GM18517 (cell line): ENCODE measurements at regions not wholly inside any gene's neighbourhood (a gene's known extent, or its start where the extent isn't known, plus 50 kb on each side); places are given as distances from the start of the nearest gene placed in this dataset.
"Not testable (repeated sequence)": the region's sequence is repeated elsewhere in the genome, so short reads cannot be mapped to it uniquely, and the experiment has no call there.

Source experiments
- ATAC-seq: cut with Tn5 transposase; IDR thresholded peaks from one replicate; pipeline ENCODE4 v1.9.1; 2021; ENCODE audit warnings: mild to moderate bottlenecking, moderate library complexity; ENCODE audit not compliant: unreplicated experiment

DNA sequence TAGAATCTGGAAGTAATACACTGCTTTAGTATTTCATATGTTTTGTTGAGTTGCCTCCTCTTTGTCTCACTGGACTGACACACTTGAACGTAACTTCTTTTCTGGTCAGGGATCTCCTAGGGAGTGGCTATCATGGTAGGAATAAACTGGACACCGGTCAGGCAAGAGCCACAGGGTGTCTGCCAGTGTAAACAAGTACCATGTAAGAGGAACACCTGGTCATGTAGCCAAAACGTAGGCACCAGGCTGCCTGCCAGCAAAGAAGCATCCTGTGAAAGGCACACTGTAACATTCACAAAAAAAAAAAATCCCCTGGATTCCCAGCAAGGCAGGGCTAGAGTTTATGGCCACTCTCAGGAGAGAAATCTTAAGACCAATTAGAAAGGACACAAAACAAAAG, 372.8 kb upstream of the RND3 start:
- ATAC-seq, result no peak

DNA sequence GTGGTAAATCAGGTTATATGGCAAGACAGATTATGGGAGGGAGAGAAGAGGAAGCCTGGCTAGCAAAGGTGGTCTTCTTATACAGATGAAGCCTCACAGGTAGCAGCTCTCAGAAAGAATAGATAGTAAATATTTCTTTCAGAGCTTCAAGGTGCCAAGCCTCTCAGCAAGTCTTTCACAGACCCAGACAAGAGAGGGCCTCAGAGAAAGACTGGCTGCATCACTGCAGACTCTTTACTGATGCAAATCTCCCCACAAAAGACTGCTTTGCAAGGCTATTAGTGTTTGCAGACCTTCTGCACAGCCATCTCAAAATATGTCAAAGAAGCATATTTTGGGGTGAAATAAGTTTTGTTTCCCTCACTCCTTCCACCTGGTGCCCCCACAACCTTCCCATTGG, 372.4 kb upstream of the RND3 start:
- ATAC-seq, result no peak

DNA sequence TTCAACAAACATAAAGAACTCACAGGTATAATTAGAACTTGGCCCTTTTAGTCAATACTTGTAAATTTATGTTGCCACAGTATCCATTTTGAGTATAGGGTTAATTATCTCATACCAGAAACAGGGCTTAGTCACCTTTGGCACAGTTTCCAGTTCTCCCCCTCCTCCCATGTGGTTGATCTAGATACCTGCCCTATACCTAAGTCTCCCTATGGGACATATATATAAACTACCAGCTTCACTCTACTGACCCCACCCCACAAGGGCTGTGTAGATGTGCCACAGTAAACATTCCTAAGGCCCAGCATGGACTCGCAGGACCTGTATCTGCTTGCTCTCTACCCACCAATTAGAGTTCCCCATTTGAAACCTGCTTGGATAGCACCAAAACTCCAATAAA, 371.7 kb upstream of the RND3 start:
- no peak for ATAC-seq

DNA sequence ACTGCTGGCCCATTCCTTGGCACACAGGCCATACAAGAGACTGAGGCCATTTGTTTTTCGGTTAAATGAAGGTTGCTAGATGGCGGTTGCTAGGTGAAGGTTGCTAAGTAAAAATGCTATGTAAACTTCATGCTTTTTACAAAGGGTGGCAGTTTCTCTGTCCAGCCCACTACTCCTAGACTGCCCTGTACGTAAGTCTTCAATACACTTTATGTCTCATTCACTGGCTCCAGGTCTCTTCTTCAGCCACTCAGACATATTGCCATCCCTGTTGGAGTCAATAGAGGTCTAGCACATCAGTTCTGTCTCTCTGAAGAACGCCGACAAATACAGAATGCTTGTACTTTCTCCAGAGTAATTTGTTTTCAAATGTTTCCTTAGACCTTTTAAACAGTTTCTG, 370.9 kb upstream of the RND3 start:
- no peak for ATAC-seq

DNA sequence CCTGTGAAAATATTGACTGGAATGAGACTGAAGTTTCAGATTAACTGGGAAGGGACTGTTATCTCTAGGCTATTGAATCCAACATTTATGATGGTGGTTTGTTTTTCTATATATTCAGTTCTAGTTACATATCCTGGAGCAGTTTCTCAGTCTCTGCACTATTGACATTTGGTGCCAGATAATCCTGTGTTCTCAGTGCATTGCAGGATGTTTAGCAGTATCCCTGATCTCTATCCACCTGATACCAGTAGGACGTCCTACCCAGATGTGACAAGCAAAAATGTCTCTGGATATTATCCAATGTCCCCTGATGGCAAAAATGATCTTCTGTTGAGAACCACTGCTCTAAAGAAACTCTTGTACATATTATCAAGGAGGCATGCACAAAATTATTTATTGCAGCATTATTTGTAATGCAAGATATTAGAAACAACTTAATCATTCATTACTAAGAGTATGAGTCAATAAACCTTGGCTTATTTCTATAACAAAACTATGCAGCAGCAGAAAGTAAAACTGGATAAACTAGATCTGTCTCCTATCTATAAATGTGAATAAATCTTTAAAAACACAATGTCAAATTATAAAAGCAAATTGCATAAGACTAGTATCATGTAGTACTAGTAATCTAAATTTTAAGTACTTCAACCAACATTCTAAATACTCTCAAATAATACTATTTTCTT, 369.3 kb upstream of the RND3 start:
- no peak for ATAC-seq

DNA sequence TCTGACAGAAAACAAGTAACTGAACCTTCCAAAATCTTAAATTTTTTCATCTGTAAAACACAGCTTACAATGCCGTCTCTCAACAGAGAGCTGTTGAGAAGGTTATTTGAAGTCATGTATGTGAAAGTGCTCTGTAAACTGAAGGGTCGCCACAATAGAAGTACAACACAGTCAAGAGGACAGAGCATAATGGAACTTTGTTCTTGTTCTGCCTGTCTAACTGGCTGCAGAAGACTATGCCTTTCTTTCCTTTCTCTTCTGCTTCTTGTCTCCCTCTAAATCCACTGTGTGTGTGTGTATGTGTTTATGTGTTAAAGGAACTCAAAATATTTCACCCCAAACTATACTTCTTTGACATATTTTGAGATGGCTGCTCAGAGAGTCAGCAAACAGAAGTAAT, 365.8 kb upstream of the RND3 start:
- ATAC-seq, result no peak

DNA sequence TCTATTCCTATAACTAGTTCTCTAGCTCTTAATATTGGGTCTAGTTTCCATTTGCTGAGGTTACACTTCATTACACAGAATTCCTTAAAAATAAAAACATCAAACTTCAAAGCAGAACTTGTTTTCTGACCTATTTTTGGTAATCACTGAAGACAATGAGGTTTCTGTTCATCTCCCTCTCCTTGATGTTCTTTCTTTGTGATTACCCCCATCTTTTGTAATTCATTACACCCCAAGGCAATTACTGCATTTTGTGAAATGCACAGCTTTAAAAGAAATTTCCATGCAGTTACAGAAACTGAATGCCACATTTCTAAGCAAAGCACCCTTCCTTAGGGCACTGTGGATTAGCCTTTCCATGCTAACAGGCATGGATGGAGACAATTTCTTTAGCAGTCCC, 363.2 kb upstream of the RND3 start:
- ATAC-seq, result no peak

DNA sequence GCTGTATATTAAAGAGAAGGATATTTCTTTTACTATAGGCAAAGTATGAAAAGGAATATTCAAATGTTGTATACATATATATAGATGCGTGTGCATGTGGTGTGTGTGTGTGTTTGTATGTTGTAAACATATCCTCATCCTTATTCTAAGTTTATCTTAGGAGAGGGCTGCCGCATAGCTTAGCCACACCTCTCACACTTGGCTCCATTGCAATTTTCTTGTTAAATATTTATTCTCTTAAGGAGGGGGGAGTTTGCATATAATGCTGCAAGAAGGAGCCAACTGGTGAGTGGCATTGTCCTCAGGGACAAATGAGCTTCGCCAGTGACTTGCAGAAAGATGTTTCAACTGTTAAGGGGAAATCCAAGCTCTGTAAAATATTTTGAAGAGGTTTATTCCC, 360.1 kb upstream of the RND3 start:
- no peak for ATAC-seq

DNA sequence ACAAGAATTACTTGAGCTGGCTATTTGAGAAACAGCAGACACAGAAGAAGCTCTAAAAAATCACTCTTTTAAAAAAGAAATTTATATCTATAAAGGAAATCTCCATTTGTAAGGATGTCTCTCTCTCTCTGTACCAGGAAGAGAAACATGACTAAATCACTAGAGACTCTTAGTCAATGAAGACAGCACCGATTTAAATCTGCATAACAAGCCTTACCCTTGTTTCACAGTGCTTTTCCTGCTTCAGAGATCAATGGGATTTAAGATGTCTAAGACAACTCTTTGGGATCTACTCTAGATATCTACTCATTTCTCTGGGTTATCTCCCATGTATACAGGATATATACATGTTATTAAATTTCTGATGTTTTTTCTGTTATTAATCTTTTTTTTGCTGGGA, 359.2 kb upstream of the RND3 start:
- no peak for ATAC-seq

DNA sequence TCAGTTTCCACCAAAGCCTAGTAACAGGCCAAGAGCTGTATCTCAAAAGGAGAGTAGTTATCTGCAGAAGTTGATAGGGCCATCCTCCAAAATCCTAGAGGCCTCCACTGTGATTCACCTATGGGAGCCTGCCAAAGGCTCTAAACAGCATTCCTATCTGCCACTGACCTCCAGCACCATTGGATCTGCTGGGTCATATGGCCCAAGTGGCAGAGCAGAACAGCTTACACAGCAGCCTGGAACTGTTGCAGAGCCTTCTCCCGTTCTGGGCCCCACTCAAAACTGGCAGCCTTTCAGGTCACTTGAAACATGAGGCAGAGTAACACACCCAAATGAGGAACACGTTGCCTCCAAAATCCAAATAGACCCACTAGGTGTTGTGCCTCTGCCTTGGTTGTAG, 345.2 kb upstream of the RND3 start:
- no peak for ATAC-seq

DNA sequence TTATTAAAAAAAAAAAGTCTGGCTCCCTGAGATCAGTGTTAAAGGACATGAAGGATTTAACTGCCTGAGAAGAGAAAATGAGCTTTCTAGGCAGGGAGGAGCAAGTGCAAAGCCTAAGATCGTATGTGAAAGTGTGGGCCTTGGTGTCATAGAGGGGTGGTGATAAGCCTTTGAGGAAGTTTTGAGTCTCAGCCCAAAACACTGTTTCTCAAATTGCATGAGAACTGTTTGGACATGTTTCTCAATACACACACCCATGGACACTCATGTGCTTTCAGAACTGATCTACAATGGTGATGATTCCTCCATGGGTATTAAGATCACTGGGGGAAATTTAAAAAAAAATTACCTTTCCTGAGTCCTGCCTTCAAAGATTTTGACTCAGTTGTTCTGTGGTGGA, 336.7 kb upstream of the RND3 start:
- ATAC-seq, result no peak

DNA sequence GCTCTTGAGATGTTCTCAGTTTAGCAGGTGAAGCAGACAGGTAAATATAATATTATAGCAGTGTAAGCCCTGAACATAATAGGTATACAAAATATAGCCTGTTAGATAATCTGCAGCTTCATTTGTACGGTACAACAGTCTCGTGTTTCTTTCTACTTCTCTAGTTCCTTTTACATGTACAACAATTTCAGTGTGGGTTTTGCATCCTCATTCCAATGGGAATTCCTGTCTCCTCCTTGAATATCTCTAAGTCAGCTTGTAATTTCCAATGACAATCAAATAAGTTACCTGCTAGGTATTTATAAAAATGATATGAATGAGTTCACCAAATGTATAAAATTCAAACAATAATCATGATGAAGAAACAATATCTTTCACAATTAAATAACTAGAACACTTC, 330.0 kb upstream of the RND3 start:
- ATAC-seq, result no peak

DNA sequence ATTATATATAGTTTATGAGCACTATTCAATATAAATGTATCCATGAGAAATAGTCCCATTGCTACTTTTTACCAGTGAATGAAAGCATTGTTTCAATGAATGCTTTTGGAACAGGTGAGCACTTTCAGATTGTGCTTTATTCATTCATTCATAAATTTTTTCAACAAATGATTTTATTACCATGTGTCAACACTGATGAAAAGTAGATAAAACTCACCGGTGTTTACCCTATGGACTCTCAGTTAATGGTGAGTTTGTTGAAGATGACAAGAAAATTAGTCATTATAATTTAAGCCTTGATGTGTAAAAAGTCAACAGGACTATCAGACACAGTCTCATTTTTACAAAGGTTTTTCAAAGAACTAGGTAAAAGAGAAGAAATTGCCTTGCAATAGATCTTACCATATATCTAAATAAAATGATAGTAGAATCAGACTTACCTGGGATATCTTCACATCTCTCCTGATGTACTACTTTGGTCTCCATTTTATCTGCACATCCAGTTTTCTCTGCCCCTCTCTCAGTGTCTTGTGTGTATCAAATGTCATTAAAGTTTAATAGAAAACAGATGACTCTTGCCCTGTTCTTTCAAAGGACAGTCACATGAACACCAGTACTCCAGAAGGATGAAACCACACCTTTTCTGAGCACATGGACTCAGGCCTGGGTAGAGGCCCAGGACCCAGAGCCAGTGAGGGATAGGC, 325.3 kb upstream of the RND3 start:
- no peak for ATAC-seq

DNA sequence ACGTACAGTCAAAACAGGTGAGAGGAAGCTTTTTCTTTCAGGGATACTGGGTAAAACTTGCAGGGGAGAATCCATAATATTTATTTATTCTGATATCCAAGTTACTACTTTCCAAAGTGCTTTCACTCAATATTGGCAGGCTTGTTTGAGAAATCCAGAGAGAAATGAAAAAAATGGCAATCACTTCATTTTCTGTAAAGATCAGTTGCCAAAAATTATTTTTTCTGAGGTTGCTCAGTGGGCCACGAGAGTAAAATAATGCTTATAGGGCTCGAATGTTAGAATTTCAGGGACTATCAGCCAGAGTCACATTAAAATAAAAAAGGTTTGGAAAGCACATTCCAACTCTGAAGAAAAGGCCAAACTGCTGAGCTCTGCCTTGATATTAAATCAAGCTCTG, 324.6 kb upstream of the RND3 start:
- no peak for ATAC-seq

DNA sequence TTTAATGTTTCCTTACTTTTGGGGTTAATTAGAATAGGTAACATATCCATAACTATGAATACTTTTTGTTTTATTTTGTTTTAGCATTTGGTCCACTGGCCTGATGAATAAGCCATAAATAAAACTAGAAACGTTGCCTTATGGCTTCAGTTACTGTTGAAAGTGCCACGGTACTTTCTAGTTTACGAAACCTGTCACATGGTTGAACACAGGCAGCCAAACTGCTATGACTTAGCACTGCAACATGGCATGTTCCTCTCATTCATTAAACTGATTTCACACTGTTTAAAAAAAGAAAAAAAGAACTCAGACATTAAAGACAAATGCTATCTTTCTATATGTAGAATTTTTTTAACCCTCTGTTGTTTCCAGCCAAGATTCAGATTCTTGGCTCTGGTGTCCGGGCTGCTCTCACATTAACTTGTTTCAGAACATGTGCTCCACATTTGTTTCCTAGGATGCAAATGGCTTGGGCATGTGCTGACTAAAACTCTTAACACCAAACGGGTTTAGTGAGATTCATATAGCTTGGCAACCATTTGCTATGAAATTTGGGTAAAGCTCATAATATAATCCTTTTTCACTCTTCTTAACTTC, 323.9 kb upstream of the RND3 start:
- no peak for ATAC-seq

DNA sequence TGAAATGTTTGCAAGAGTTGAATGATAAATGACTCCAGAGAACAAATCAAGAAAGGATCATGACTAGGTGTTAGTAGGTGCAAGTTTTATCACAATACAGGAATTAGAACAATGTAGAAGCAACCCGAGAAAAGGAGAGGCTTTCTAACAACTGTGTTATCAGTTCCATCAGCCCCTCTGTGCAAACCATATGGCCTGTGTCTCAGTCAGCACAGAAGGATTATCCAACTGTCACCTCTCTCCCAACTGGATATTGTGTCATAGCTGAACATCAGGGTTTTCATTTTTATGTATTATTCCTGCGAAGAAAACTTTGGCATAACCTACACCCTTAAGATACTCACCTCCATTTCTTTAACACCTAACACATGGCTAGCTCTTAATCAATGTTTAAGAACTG, 321.6 kb upstream of the RND3 start:
- no peak for ATAC-seq

DNA sequence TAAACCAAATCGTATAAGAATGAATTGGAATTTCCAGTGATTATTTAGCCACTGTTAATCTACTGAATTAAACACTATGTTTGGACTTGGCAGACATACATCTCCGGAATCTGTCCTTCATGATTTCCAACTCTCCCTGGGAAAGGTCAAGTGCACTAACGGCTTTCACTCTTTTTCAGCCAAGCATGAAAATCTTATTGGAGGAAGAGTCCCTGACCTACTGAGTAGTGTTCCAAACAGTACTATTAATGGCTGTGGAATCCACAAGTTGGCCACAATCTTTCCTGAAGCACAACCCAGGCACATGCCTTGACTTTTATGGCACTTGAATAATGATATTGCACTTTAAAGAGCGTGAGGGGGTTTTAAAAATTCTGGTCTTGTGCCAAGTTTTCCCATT, 318.9 kb upstream of the RND3 start:
- ATAC-seq, result no peak

DNA sequence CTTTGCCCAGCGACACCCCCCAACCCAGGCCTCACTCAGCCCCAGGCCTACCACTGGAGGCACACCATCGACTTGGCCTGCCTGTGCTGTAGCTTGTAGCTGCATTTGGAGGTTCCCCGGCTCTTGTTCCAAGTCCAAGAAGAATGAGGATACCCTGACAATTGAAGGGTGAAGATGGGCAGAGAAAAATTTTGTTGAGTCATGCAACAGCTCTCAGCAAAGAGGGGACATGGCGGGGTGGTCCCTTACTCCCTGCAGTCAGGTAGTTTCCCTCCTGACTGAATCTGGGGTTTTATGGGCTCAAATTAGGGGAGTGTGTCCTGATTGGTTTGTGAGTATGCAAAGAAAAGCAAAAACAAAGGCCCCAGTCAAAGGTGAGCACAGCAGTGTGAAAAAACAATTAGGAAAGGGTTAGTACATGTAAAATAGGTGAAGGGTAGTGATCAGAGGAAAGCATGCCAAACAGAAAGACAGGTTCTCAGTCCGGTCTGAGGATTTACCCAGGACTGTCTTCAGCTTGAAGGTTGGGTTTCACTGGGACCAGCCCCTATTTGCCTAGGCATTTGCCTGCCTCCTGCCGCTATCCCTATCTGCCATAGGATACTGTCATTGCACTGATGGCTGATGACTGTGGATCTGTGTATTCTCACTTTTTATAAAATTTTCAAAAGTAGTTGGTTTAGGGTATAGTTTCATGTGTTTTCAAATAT, 316.4 kb upstream of the RND3 start:
- ATAC-seq, result no peak

DNA sequence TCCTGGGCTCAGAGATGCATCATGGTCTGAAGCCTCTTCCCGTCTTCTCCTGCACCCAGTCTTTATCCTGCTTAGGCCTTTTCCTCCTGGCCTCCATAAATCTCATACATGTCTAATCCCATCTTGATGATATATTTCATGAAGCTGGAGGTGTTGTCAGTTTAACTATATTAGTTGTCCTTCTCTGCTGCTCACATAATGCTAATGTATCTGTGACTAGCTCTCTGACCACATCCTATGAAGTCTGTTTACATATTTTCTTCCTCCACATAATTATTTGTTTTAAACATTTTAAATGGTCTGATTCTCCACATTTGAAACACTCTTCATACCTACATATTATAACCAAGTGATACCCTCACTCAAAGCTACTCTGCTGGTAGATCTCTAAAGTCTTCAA, 315.2 kb upstream of the RND3 start:
- ATAC-seq, result no peak

DNA sequence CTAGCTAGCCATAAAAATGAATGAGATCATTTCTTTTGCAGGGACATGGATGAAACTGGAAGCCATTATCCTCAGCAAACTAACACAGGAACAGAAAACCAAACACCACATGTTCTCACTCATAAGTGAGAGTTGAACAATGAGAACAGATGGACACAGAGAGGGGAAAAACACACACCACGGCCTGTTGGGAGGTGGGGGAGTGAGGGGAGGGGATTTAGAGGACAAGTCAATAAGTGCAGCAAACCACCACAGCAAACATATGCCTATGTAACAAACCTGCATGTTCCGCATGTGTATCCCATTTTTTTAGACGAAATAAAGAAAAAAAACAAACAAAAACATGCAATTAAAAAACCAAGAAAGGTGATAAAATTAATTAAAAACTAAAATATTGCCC, 308.8 kb upstream of the RND3 start:
- ATAC-seq, result not testable (repeated sequence)

DNA sequence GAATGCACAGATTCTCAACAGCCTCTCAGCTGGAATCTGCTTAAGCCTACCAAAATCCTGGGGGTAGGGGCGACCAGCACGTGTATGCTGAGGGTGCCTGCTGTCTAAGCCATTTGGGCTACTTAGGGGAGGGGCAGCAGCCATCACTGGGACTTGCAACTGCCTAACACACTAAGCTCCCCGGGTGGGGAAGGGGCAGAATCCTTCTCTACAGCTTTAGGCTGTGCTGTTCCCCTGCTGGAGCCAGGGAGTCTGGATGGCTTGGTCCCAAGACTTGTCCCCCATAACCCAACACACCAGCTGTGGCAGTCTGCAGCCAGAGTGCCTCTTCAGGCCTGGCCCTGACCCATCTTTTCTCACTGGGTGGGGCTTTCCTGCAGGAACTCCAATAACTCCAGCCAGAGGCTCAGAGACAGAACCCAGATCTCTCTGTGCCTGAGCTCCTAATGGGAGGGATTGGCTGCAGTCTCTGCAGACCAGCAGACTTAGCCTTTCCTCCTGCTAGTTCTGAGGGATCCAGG, 305.4 kb upstream of the RND3 start:
- ATAC-seq, result no peak

DNA sequence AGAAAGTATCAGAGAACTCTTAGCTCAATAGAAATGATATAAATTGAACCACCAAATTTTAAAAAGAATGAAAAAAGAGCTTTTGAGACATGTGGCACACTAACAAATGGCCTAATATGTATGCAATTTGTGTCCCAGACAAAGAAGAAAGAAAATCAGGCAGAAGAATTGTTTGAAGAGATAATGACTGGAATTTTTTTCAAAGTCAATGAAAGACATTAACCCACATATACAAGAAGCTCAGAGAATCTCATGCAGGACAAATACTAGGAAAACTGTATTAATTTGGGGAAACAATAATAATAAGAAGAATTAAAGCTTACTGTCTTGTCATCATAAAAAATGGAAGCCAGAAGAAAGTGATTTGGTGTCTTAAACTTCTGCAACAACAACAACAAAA, 304.1 kb upstream of the RND3 start:
- no peak for ATAC-seq
